ENCODE measurements at regions not wholly inside any gene's neighbourhood (a gene's known extent, or its start where the extent isn't known, plus 50 kb on each side); places are given as distances from the start of the nearest gene placed in this dataset.

DNA sequence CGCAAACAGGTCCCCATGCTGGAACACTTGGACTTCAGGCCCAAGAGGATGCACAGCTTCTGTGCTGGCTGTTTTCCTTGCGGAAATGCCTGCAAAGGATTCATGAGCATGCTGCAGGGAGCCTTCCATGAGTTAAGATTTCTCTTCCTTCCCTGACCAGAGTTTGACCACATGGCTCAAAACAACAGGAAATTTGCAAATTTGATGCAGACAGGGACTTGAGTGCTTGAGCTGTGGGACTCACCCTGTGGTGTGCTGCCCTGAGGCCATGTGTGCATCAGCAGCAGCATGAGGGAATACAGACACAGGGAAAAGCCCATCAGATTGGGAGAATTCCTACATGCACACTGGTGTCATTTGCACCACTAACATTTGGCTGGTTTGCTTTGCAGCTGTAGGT is 195.4 kb downstream of the CDC14C start:
- Mint-ChIP-seq H3K36me3 (ENCODE audit: low read depth) (no peaks in the 10 kb centered on the region), H3K27me3 (ENCODE audit: low read depth) (no peaks in the 10 kb centered on the region), H3K4me1 (ENCODE audit: low read depth) (no peaks in the 10 kb centered on the region), H3K4me3 (ENCODE audit: low read depth) (no peak overlapping the region), H3K9me3 (peaks cover 22% of the 10 kb centered on the region), H3K27ac (no peak overlapping the region)
- DNase-seq (ENCODE audit: low spot score): no peak
- intact Hi-C loops (cut with micrococcal nuclease): no loop called here

DNA sequence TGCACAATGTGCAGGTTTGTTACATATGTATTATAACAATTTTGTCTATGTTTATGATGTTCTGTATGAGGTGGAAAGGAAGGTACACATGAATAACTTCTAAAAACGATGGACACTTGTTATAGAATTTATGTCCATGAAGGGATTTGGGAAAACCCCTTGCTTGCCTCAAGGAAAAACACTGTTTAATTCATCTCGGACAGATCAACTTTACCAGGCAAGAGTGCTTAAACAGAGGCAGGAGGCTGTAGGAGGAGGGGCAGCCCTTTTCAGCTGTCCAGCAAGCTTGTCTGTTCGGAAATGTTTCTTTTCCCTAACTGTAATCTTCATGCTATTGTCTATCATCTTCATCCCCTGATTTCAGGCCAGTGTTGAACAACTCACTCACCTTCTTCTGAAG is 200.9 kb downstream of the CDC14C start:
- DNase-seq (ENCODE audit: low spot score): no peak
- Mint-ChIP-seq H3K36me3 (ENCODE audit: low read depth) (no peaks in the 10 kb centered on the region), H3K27me3 (ENCODE audit: low read depth) (no peaks in the 10 kb centered on the region), H3K9me3 (peaks cover 17% of the 10 kb centered on the region), H3K27ac (no peak overlapping the region), H3K4me3 (ENCODE audit: low read depth) (no peak overlapping the region), H3K4me1 (ENCODE audit: low read depth) (no peaks in the 10 kb centered on the region)
- intact Hi-C loops (cut with micrococcal nuclease): no loop called here

DNA sequence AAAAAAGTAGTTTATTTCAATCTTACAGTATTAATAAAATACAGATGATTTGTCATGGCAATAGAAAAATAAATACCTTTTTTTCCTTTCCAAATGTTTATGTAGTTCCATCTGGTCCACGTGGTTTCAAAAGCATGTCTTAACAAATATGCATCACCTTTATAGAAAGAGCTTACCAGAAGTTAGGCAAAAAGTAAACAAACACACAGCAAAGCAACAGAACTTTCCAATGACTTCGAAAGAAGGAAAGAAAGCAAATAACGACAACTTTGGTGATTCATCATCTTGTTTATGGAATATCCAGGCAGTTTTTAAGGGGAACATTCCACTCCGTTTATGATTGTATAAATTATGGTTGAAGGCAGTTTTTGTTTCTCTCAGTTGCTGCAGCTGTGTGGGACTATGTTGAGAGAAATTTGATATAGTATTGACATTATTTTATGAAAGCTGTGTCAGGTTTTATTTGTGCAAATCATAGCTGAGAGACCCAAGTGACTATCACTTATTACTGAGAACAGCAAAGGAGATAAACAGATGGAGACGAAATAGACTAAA is 203.1 kb downstream of the CDC14C start:
- H3K27ac Mint-ChIP-seq: no peak overlapping the region
- H3K4me3 Mint-ChIP-seq (ENCODE audit: low read depth): no peak overlapping the region
- no peak for DNase-seq (ENCODE audit: low spot score)
- no peaks in the 10 kb centered on the region for H3K4me1 Mint-ChIP-seq (ENCODE audit: low read depth)
- H3K27me3 Mint-ChIP-seq (ENCODE audit: low read depth): no peaks in the 10 kb centered on the region
- no peaks in the 10 kb centered on the region for H3K36me3 Mint-ChIP-seq (ENCODE audit: low read depth)
- peaks cover 12% of the 10 kb centered on the region for H3K9me3 Mint-ChIP-seq
- intact Hi-C loops (cut with micrococcal nuclease): no loop called here

DNA sequence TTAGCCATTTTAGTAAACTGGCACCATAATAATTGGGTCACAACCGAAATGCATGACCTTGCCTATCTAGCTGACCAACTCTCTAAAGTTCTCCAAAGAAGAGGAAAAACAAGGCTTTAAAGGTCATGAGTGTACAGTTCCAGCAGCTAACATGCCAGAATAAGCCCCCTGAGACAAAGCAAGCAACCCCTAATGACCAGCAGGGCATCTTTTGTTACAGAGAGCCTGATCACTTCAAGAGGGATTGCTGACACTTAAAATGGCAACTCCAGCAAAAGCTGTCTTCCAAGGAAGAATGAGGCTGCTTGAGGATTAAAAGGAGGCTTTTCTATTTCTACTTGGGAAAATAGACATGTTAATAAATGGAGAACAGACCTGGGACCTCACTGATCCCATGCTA is 213.6 kb downstream of the CDC14C start:
- no peak overlapping the region for H3K4me3 Mint-ChIP-seq (ENCODE audit: low read depth)
- no peaks in the 10 kb centered on the region for H3K4me1 Mint-ChIP-seq (ENCODE audit: low read depth)
- no peaks in the 10 kb centered on the region for H3K36me3 Mint-ChIP-seq (ENCODE audit: low read depth)
- intact Hi-C loops (cut with micrococcal nuclease): no loop called here
- no peak overlapping the region for H3K27ac Mint-ChIP-seq
- DNase-seq (ENCODE audit: low spot score): no peak
- H3K27me3 Mint-ChIP-seq (ENCODE audit: low read depth): no peaks in the 10 kb centered on the region
- H3K9me3 Mint-ChIP-seq: peaks cover 3% of the 10 kb centered on the region

DNA sequence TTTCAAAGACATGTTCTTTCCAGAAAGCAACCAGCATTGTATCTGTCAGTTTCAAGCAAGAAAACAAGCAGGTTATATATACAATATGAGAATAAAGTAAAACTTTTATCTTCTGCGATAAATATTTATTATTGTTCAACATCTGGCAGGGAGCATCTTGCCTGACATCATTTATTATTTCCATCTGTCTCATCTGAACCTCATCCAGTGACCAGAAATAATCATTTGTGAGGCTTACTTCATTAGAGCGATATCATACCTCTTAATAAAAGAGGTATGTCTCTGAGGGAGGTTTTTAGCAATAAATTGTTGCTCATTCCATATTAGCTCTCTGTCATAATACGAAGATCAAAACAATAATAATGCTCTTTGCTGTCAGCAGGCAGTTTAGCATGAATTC is 226.1 kb downstream of the CDC14C start:
- Mint-ChIP-seq H3K9me3 (peaks cover 6% of the 10 kb centered on the region), H3K27ac (no peak overlapping the region), H3K4me1 (ENCODE audit: low read depth) (no peaks in the 10 kb centered on the region), H3K36me3 (ENCODE audit: low read depth) (no peaks in the 10 kb centered on the region), H3K4me3 (ENCODE audit: low read depth) (no peak overlapping the region), H3K27me3 (ENCODE audit: low read depth) (no peaks in the 10 kb centered on the region)
- DNase-seq (ENCODE audit: low spot score): no peak
- intact Hi-C loops (cut with micrococcal nuclease): no loop called here

DNA sequence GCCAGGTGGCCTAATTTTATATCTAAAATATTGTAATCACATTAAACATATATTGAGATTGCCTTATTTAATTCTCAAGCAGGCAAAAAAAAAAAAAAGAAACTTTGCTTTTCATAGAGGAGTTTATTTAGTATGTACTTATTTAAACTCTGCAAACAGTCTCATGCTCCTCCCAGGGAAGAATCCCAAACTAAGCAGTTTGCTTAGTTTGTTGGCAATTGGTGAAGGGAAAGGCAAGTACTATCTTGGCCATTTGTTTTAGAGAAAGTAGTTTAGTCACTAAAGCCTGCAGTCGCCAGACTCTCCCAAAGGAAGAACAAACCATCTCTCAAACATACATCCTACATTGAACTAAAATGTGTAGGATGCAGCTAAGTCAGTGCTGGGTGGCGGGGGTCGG is 226.8 kb downstream of the CDC14C start:
- no peak overlapping the region for H3K4me3 Mint-ChIP-seq (ENCODE audit: low read depth)
- intact Hi-C loops (cut with micrococcal nuclease): no loop called here

DNA sequence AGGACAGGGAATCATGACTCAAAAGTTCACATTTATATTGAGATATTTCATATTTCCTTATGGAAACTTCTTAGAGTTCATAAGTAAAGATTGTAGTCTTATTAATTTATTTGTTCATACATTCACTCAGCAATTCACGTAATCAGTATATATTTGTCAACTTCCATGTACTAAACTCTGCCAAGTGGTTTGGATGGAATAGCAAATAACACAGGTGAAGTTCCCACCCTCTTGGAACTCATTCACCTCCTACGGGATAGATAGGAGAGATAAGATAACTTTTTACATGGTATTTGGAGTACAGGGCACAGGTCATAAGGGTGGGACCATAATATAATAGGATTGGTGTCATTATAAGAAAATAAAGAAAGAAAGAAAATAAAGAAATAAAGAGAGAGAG is 234.0 kb downstream of the CDC14C start:
- H3K27ac Mint-ChIP-seq: no peak overlapping the region

More for the DNA sequence above, 226.8 kb downstream of the CDC14C start:
- H3K4me1 Mint-ChIP-seq (ENCODE audit: low read depth): no peaks in the 10 kb centered on the region
- DNase-seq (ENCODE audit: low spot score): no peak
- H3K27ac Mint-ChIP-seq: no peak overlapping the region
- H3K9me3 Mint-ChIP-seq: peaks cover 2% of the 10 kb centered on the region
- H3K27me3 Mint-ChIP-seq (ENCODE audit: low read depth): no peaks in the 10 kb centered on the region
- no peaks in the 10 kb centered on the region for H3K36me3 Mint-ChIP-seq (ENCODE audit: low read depth)

DNA sequence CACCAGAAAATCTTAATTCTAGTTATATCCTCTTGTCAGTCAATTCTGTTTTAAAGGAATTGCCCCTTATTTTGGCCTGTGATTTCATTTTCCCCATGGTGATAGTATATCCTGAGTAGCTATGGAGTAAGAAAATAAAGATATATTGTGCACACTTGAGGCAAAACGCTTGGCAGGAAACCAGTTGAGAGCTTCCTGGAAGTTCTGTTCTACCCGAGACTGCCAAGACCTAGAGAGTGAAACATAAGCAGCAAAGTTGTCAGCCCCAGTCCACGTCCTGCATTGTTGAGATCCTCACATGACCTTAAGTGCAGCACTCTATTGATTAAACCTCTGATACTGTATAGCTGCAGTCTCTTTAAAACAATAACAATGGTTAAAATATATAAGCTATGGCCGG is 235.2 kb downstream of the CDC14C start:
- H3K27me3 Mint-ChIP-seq (ENCODE audit: low read depth): no peaks in the 10 kb centered on the region
- H3K4me1 Mint-ChIP-seq (ENCODE audit: low read depth): no peaks in the 10 kb centered on the region
- no peak overlapping the region for H3K4me3 Mint-ChIP-seq (ENCODE audit: low read depth)
- no peak overlapping the region for H3K27ac Mint-ChIP-seq
- DNase-seq (ENCODE audit: low spot score): no peak
- H3K36me3 Mint-ChIP-seq (ENCODE audit: low read depth): no peaks in the 10 kb centered on the region
- H3K9me3 Mint-ChIP-seq: peaks cover 4% of the 10 kb centered on the region
- intact Hi-C loops (cut with micrococcal nuclease): no loop called here

More for the DNA sequence above, 234.0 kb downstream of the CDC14C start:
- no peak overlapping the region for H3K4me3 Mint-ChIP-seq (ENCODE audit: low read depth)
- H3K9me3 Mint-ChIP-seq: peaks cover 4% of the 10 kb centered on the region
- intact Hi-C loops (cut with micrococcal nuclease): no loop called here
- no peaks in the 10 kb centered on the region for H3K36me3 Mint-ChIP-seq (ENCODE audit: low read depth)
- no peaks in the 10 kb centered on the region for H3K4me1 Mint-ChIP-seq (ENCODE audit: low read depth)
- no peaks in the 10 kb centered on the region for H3K27me3 Mint-ChIP-seq (ENCODE audit: low read depth)
- DNase-seq (ENCODE audit: low spot score): no peak

DNA sequence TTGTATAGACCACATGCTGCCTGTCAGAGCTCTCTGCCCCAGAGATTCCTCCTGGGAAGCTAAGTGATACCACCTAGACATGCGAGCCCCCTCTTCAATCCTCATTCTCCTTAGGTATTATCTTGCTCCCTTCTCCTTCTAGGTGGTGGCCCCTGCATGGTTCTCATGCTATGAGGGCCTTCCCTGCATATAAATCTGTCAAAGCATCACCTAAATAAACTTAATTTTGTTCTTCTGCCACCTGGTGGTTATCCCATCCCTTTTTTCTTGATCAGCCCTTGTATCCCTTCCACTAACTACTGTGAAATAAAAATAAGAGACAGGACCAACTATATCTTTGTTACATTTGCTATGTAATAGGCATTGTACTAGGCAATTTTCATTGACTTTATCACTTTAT is 242.1 kb downstream of the CDC14C start:
- H3K27me3 Mint-ChIP-seq (ENCODE audit: low read depth): no peaks in the 10 kb centered on the region
- H3K27ac Mint-ChIP-seq: no peak overlapping the region
- intact Hi-C loops (cut with micrococcal nuclease): loop anchor here (5.0 kb wide), 1 partner anchor 869 kb away; no protein-coding TSS in a partner anchor
- no peaks in the 10 kb centered on the region for H3K9me3 Mint-ChIP-seq
- no peaks in the 10 kb centered on the region for H3K36me3 Mint-ChIP-seq (ENCODE audit: low read depth)
- H3K4me1 Mint-ChIP-seq (ENCODE audit: low read depth): no peaks in the 10 kb centered on the region
- H3K4me3 Mint-ChIP-seq (ENCODE audit: low read depth): no peak overlapping the region
- no peak for DNase-seq (ENCODE audit: low spot score)

DNA sequence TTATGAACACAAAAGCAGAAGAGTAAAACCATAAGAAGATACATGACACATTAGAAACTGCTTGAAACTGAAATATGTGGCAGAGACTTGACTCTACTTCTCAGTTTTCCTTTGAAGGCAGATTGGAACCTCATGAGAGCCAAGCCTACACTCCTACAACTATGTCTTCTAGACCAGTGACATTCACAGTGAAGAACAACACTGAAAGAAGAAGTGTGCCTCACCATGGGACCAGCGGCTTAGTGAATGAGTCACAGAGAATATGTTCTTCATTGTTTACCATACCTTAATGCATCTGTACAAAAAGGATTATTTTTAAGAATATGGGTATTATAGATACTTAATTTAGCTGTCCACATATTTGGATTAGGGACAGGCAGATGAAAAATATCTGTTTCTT is 248.3 kb downstream of the CDC14C start:
- DNase-seq (ENCODE audit: low spot score): no peak
- Mint-ChIP-seq H3K4me1 (ENCODE audit: low read depth) (no peaks in the 10 kb centered on the region), H3K9me3 (no peaks in the 10 kb centered on the region), H3K36me3 (ENCODE audit: low read depth) (no peaks in the 10 kb centered on the region), H3K4me3 (ENCODE audit: low read depth) (no peak overlapping the region), H3K27me3 (ENCODE audit: low read depth) (no peaks in the 10 kb centered on the region), H3K27ac (no peak overlapping the region)
- intact Hi-C loops (cut with micrococcal nuclease): no loop called here

DNA sequence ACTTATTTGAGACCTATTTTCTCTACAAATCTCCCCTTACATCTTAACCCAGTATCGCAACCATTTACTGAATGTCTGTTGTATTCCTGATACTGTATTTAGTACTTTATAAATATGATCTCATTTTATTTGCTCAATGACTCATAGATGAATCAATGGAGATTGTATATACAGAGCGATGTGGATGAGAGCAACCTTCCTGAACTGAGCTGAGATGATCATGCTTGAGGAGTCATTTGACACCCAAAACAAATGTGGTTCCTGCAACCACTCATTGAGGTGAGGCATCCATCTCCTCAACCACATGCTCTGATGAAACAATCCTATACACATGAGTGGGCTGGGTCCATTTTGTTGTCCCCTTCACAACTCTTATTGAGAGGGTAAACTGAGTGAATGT is 250.0 kb downstream of the CDC14C start:
- Mint-ChIP-seq H3K4me1 (ENCODE audit: low read depth) (no peaks in the 10 kb centered on the region), H3K27ac (no peak overlapping the region), H3K36me3 (ENCODE audit: low read depth) (no peaks in the 10 kb centered on the region), H3K4me3 (ENCODE audit: low read depth) (no peak overlapping the region), H3K27me3 (ENCODE audit: low read depth) (no peaks in the 10 kb centered on the region), H3K9me3 (no peaks in the 10 kb centered on the region)
- no peak for DNase-seq (ENCODE audit: low spot score)
- intact Hi-C loops (cut with micrococcal nuclease): no loop called here

DNA sequence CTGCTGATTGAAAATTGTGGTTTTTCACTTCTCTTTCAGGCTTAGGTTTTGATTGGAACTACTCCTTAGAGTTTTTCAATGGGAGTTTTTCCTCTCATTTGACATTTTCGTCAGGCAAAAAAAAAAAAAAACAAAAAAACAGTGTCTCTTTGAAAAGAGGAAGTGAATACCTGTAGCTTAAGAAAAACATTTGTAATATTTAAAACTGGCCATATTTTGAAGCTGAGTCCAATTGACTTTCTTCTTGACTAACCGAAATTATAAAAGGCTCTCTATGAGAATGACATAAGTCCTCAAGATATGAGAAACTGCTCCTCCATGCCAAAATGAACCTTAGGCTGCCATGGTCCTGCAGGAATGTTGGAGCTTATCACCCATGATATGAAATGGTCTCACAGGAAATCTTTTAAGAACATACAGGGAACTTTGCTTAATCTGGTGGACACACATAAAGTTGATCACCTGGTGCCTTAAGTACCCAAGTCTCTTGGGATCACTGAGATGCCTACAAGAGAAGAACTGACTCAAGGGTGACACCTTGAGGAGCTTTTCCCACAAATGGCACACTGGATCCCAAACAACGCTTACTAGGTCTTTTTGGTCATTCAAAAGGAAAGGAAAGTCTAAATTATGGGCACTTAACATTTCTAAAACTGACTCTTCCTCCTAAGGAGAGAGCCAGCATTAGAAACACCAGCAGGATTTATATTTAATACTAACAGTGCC is 263.4 kb downstream of the CDC14C start:
- no peak overlapping the region for H3K27ac Mint-ChIP-seq
- H3K9me3 Mint-ChIP-seq: no peaks in the 10 kb centered on the region
- H3K36me3 Mint-ChIP-seq (ENCODE audit: low read depth): no peaks in the 10 kb centered on the region
- no peaks in the 10 kb centered on the region for H3K4me1 Mint-ChIP-seq (ENCODE audit: low read depth)
- no peak for DNase-seq (ENCODE audit: low spot score)
- intact Hi-C loops (cut with micrococcal nuclease): no loop called here
- H3K27me3 Mint-ChIP-seq (ENCODE audit: low read depth): no peaks in the 10 kb centered on the region
- no peak overlapping the region for H3K4me3 Mint-ChIP-seq (ENCODE audit: low read depth)

DNA sequence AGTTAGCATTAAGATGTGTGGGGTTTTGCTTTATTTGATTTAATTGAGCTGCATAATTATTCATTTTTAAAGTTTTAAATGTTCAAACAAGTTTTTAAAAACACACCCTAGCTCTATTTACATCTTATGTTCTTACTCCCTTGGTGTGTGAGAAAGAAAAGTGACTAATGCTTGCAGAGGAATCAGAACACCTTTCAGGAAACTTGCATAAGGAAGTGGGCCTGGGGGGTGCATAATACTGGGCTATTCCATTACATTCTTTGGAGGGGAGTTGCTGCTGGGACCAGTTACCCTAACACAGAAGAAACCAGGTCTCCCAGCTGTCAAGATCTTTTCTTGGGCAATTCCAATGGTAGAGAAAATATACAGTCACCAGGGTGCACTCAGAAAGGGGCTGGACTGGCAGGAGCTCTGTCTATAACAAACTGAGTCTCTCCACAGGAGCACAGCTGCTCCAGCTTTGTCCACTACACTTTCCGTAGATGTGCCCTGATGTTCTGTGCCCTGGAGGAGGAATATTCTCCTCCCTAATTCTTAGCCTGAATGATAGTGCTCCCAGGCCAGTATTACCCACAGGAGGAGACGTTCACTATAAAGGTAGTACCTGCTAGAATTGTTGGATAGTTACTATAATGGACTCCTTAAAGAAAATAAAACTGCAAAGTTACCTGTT is 304.2 kb downstream of the CDC14C start:
- H3K4me1 Mint-ChIP-seq (ENCODE audit: low read depth): no peaks in the 10 kb centered on the region
- no peak overlapping the region for H3K4me3 Mint-ChIP-seq (ENCODE audit: low read depth)
- intact Hi-C loops (cut with micrococcal nuclease): no loop called here
- H3K27me3 Mint-ChIP-seq (ENCODE audit: low read depth): no peaks in the 10 kb centered on the region
- H3K36me3 Mint-ChIP-seq (ENCODE audit: low read depth): no peaks in the 10 kb centered on the region
- DNase-seq (ENCODE audit: low spot score): no peak
- no peak overlapping the region for H3K27ac Mint-ChIP-seq
- H3K9me3 Mint-ChIP-seq: no peaks in the 10 kb centered on the region
